Lower leg skin (tissue), 3 donors: ENCODE measurements at regions not wholly inside any gene's neighbourhood (a gene's known extent, or its start where the extent isn't known, plus 50 kb on each side); places are given as distances from the start of the nearest gene placed in this dataset.

ENCODE experiments used
- POLR2A ChIP-seq, 2 donors: fragments of 450-650 bp; IDR thresholded peaks; one replicate each; pipeline ENCODE4 v1.6.1; 2016 to 2017; ENCODE audit warnings: antibody characterized with exemption in 2 of 2, mild to moderate bottlenecking in 1 of 2, moderate library complexity in 1 of 2
- TF ChIP-seq, protein P1 (sequence below), 3 donors: fragments of 450-650 bp; IDR thresholded peaks; one replicate each; pipeline ENCODE4 v1.5.1; 2016; ENCODE audit warnings: antibody characterized with exemption in 3 of 3, mild to moderate bottlenecking in 3 of 3, moderate library complexity in 2 of 3

DNA sequence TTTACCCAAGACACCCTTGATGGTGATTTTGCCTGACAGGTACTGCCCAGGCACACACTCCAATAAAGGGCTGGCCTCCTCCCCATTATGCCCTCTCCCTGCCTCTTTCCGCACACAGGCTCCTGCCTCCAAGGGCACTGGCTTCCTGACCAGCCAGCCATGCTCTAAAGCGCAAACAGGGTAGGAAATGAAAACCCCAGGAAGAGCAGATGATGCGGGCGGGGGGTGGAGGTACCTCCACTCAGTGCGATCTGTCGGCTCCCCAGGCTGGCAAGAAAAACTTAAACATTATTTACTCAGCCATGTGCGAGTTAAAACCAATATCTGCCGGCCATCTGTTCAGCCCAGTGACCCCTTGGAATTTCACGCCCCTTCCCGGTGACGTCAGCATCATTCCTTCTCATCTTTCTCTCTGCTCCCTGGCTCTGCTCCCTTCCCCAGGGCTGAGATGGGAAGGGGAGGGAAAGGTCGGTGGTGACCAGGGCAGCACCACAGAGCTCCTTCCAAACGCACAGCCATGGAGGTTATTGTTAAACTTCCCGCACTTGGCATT is 262.5 kb downstream of the CBLN1 start:
- TF ChIP-seq, protein P1, sequence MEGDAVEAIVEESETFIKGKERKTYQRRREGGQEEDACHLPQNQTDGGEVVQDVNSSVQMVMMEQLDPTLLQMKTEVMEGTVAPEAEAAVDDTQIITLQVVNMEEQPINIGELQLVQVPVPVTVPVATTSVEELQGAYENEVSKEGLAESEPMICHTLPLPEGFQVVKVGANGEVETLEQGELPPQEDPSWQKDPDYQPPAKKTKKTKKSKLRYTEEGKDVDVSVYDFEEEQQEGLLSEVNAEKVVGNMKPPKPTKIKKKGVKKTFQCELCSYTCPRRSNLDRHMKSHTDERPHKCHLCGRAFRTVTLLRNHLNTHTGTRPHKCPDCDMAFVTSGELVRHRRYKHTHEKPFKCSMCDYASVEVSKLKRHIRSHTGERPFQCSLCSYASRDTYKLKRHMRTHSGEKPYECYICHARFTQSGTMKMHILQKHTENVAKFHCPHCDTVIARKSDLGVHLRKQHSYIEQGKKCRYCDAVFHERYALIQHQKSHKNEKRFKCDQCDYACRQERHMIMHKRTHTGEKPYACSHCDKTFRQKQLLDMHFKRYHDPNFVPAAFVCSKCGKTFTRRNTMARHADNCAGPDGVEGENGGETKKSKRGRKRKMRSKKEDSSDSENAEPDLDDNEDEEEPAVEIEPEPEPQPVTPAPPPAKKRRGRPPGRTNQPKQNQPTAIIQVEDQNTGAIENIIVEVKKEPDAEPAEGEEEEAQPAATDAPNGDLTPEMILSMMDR (IDR thresholded peaks at IDR 0.05) = no peak
- TF ChIP-seq POLR2A (IDR thresholded peaks at IDR 0.05) = no peak
